ENCODE measurements at regions not wholly inside any gene's neighbourhood (a gene's known extent, or its start where the extent isn't known, plus 50 kb on each side); places are given as distances from the start of the nearest gene placed in this dataset.

GRCh38 chr7:142331941-142332340 lies 74.1 kb upstream of the PRSS58 start:
- TF ChIP-seq CTCF (conservative IDR thresholded peaks at IDR 0.05 in 1 of 2, IDR thresholded peaks at IDR 0.05 in 1 of 2; ENCODE audit: extremely low read depth in 1 of 2, insufficient read depth in 1 of 2, low read depth in 1 of 2, low read length in 2 of 2) = no peak
- TF ChIP-seq EZH2 (IDR thresholded peaks at IDR 0.05; ENCODE audit: borderline replicate concordance, low read length) = no peak
